OCI-LY3 (cell line): ENCODE measurements at regions not wholly inside any gene's neighbourhood (a gene's known extent, or its start where the extent isn't known, plus 50 kb on each side); places are given as distances from the start of the nearest gene placed in this dataset.
A peak's percentile ranks its signal among the peaks of the same experiment; 100 is the strongest.

Experiments used
- H2AFZ ChIP-seq: fragments of 200-600, 300-600 bp; shearing (Covaris generic); 2 replicates; pipeline ENCODE4 v1.6.0; 2014; ENCODE audit warnings: antibody characterized with exemption, low read depth, low read length
- H3K27ac ChIP-seq: fragments of 200-600, 300-600 bp; sonication (generic); 2 replicates; pipeline ENCODE4 v1.5.1; 2014; ENCODE audit warnings: mild to moderate bottlenecking, low read length, moderate library complexity, mixed read lengths
- H3K27me3 ChIP-seq: fragments of 200-600, 300-600 bp; sonication (generic); 2 replicates; pipeline ENCODE4 v1.6.1; 2014; ENCODE audit warnings: low read depth, low read length, mixed read lengths
- H3K36me3 ChIP-seq: fragments of 200-600, 300-600 bp; sonication (generic); replicated peaks from 2 replicates; pipeline ENCODE3; 2014; ENCODE audit warnings: low read depth, low read length, mixed read lengths
- H3K4me1 ChIP-seq: fragments of 300-600, 200-600 bp; sonication (generic); 2 replicates; pipeline ENCODE4 v1.6.1; 2014; ENCODE audit warnings: low read length, mixed read lengths
- H3K4me2 ChIP-seq: fragments of 200-600, 300-600 bp; sonication (generic); 2 replicates; pipeline ENCODE4 v1.6.1; 2014; ENCODE audit warnings: low read length, mixed read lengths
- H3K4me3 ChIP-seq: fragments of 300-600, 200-600 bp; sonication (generic); 2 replicates; pipeline ENCODE4 v1.5.1; 2014; ENCODE audit warnings: antibody characterized with exemption, mild to moderate bottlenecking, low read length, moderate library complexity
- H3K79me2 ChIP-seq: fragments of 300-600, 200-600 bp; shearing (Covaris generic); 2 replicates; pipeline ENCODE4 v1.6.1; 2014; ENCODE audit warnings: mild to moderate bottlenecking, low read length, mixed read lengths
- H3K9ac ChIP-seq: fragments of 300-600, 200-600 bp; shearing (Covaris generic); 2 replicates; pipeline ENCODE4 v1.6.0; 2014; ENCODE audit warnings: mild to moderate bottlenecking, low read length, moderate library complexity
- H3K9me3 ChIP-seq: fragments of 200-600, 300-600 bp; shearing (Covaris generic); 2 replicates; pipeline ENCODE4 v1.6.1; 2014; ENCODE audit warnings: low read length, mixed read lengths; ENCODE audit not compliant: insufficient read depth
- H4K20me1 ChIP-seq: fragments of 200-600, 300-600 bp; sonication (generic); 2 replicates; pipeline ENCODE4 v1.6.1; 2016; ENCODE audit warnings: low read length, mixed read lengths; ENCODE audit not compliant: insufficient read depth
- EZH2phosphoT487 ChIP-seq: fragments of 200-600 bp; shearing (Covaris generic); IDR thresholded peaks from 2 replicates; pipeline ENCODE4 v1.6.1; 2018; ENCODE audit warnings: antibody characterized with exemption, mixed run types, low read depth
- TF ChIP-seq, protein P1 (sequence below): fragments of 200-600, 300-600 bp; sonication (generic); IDR thresholded peaks from 2 replicates; pipeline ENCODE4 v1.5.1; 2014; ENCODE audit warnings: antibody characterized with exemption, low read length, low read depth

DNA sequence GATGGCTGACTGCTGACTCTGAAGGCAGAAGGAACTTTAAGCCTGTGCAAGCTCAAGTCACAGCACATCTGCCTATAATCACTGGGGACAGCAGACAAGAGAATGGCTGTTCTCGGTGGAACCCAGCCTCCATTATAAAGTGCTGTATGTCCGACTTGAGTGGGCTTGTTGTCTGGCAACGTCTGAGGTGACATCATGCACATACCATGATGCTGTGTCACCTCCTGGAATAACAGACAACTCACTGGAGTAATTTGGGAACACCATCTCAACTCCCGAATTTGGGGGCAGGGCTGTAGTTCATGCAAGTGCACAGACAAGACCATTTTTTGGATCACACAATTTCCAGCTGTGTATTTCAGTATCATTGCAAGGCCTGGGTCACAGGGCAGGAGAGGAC is 59.8 kb upstream of the GPM6B start:
- Histone ChIP-seq H3K27ac (no peak overlapping the region), H3K4me2 (no peak overlapping the region), H3K9me3 (no peaks in the 10 kb centered on the region), H3K9ac (no peak overlapping the region), H3K4me3 (no peak overlapping the region), H2AFZ (no peak overlapping the region), H3K36me3 (no peaks in the 10 kb centered on the region), H3K27me3 (no peaks in the 10 kb centered on the region), H4K20me1 (no peaks in the 10 kb centered on the region), H3K79me2 (peaks cover 15% of the 10 kb centered on the region; the same call in 1 of the 2 replicates), H3K4me1 (peaks cover 16% of the 10 kb centered on the region)
- TF ChIP-seq EZH2phosphoT487 = no peak
- TF ChIP-seq, protein P1, sequence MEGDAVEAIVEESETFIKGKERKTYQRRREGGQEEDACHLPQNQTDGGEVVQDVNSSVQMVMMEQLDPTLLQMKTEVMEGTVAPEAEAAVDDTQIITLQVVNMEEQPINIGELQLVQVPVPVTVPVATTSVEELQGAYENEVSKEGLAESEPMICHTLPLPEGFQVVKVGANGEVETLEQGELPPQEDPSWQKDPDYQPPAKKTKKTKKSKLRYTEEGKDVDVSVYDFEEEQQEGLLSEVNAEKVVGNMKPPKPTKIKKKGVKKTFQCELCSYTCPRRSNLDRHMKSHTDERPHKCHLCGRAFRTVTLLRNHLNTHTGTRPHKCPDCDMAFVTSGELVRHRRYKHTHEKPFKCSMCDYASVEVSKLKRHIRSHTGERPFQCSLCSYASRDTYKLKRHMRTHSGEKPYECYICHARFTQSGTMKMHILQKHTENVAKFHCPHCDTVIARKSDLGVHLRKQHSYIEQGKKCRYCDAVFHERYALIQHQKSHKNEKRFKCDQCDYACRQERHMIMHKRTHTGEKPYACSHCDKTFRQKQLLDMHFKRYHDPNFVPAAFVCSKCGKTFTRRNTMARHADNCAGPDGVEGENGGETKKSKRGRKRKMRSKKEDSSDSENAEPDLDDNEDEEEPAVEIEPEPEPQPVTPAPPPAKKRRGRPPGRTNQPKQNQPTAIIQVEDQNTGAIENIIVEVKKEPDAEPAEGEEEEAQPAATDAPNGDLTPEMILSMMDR = no peak

DNA sequence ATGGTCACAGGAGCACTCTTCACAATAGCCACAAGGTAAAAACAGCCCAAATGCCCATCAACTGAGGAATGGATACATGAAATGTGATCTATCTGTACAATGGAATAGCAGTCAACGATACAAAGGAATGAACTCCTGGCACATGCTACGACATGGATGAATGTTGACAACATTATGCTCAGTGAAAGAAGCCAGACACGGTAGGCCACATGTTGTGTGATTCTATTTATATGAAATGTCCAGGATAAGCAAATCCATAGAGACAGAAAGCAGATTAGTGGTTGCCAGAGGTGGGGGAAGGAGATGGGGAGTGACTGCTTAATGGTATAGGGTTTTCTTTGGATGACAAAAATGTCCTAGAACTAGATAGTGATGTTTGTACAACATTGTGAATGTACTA is 58.7 kb upstream of the GPM6B start:
- no peaks in the 10 kb centered on the region for H3K36me3 ChIP-seq
- no peaks in the 10 kb centered on the region for H4K20me1 ChIP-seq
- peaks cover 10% of the 10 kb centered on the region for H3K4me1 ChIP-seq
- H3K4me3 ChIP-seq = no peak overlapping the region
- no peak overlapping the region for H3K4me2 ChIP-seq
- no peak overlapping the region for H3K27ac ChIP-seq
- H3K27me3 ChIP-seq = no peaks in the 10 kb centered on the region
- TF ChIP-seq EZH2phosphoT487 = no peak
- TF ChIP-seq, protein P1 = no peak
- H3K9ac ChIP-seq = no peak overlapping the region
- H3K9me3 ChIP-seq = no peaks in the 10 kb centered on the region
- no peak overlapping the region for H2AFZ ChIP-seq
- peaks cover 15% of the 10 kb centered on the region; the same call in 1 of the 2 replicates for H3K79me2 ChIP-seq

DNA sequence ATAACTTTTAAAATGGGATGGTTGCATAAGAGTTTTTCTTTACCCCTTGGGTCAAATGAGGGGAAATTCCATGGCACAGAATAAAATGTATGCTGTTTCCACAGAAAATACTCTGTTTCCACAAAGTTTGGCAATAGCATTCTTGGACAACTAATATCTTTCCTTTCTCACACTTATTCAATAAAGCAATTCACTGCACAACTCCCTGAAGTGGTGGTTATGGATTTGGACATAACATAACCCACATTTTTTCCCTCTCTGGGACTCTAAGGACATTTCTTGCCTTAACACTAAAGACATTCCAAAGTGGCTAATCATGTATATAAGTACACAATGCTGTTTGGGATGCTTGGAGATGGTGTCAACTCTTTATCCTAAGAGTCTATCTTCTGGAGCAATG is 51.7 kb upstream of the GPM6B start:
- H3K27ac ChIP-seq = peak overlapping the region; percentile 66
- H3K9ac ChIP-seq = no peak overlapping the region
- peak overlapping the region; percentile 50 for H3K4me3 ChIP-seq
- H3K79me2 ChIP-seq = peaks cover 30% of the 10 kb centered on the region
- H4K20me1 ChIP-seq = no peaks in the 10 kb centered on the region
- H3K4me2 ChIP-seq = peak overlapping the region; percentile 68
- peaks cover 44% of the 10 kb centered on the region for H3K4me1 ChIP-seq
- TF ChIP-seq, protein P1 = no peak
- TF ChIP-seq EZH2phosphoT487 = no peak
- no peaks in the 10 kb centered on the region for H3K9me3 ChIP-seq
- H3K36me3 ChIP-seq = no peaks in the 10 kb centered on the region
- H2AFZ ChIP-seq = no peak overlapping the region
- H3K27me3 ChIP-seq = no peaks in the 10 kb centered on the region
